ENCODE measurements at regions not wholly inside any gene's neighbourhood (a gene's known extent, or its start where the extent isn't known, plus 50 kb on each side); places are given as distances from the start of the nearest gene placed in this dataset.

GRCh38 chrX:126886997-126887396, 67.5 kb downstream of the PRR32 start:
- no peaks in the 10 kb centered on the region for H3K27me3 ChIP-seq (ENCODE audit: low read depth)
- no peaks in the 10 kb centered on the region for H3K36me3 ChIP-seq
- H3K4me1 ChIP-seq = no peaks in the 10 kb centered on the region
- no peaks in the 10 kb centered on the region for H3K9me3 ChIP-seq
- ATAC-seq (no peak), DNase-seq (no peak)
- intact Hi-C loops (cut with DNase I) = no loop called here
- no peak overlapping the region for H3K27ac ChIP-seq
- no peak overlapping the region for H3K4me3 ChIP-seq
- no peak for TF ChIP-seq CTCF (IDR thresholded peaks at IDR 0.05)

GRCh38 chrX:126900937-126901336, 81.4 kb downstream of the PRR32 start:
- Histone ChIP-seq H3K4me1 (no peaks in the 10 kb centered on the region), H3K9me3 (no peaks in the 10 kb centered on the region), H3K36me3 (no peaks in the 10 kb centered on the region), H3K4me3 (no peak overlapping the region), H3K27ac (no peak overlapping the region), H3K27me3 (ENCODE audit: low read depth) (no peaks in the 10 kb centered on the region)
- intact Hi-C loops (cut with DNase I) = no loop called here
- DNase-seq (no peak), ATAC-seq (no peak)
- no peak for TF ChIP-seq CTCF (IDR thresholded peaks at IDR 0.05)

GRCh38 chrX:126929071-126929470, 109.5 kb downstream of the PRR32 start:
- no peaks in the 10 kb centered on the region for H3K36me3 ChIP-seq
- ATAC-seq (no peak), DNase-seq (no peak)
- no peak overlapping the region for H3K27ac ChIP-seq
- intact Hi-C loops (cut with DNase I) = no loop called here
- H3K27me3 ChIP-seq (ENCODE audit: low read depth) = no peaks in the 10 kb centered on the region
- no peaks in the 10 kb centered on the region for H3K9me3 ChIP-seq
- no peaks in the 10 kb centered on the region for H3K4me1 ChIP-seq
- no peak overlapping the region for H3K4me3 ChIP-seq
- no peak for TF ChIP-seq CTCF (IDR thresholded peaks at IDR 0.05)

GRCh38 chrX:126967225-126967624, 147.7 kb downstream of the PRR32 start:
- intact Hi-C loops (cut with DNase I) = no loop called here
- DNase-seq (no peak), ATAC-seq (no peak)
- Histone ChIP-seq H3K27ac (no peak overlapping the region), H3K4me3 (no peak overlapping the region), H3K36me3 (no peaks in the 10 kb centered on the region), H3K27me3 (ENCODE audit: low read depth) (no peaks in the 10 kb centered on the region), H3K4me1 (no peaks in the 10 kb centered on the region), H3K9me3 (no peaks in the 10 kb centered on the region)
- no peak for TF ChIP-seq CTCF (IDR thresholded peaks at IDR 0.05)

- intact Hi-C loops (cut with DNase I) = no loop called here
- Histone ChIP-seq H3K27me3 (ENCODE audit: low read depth) (no peaks in the 10 kb centered on the region), H3K9me3 (no peaks in the 10 kb centered on the region), H3K36me3 (no peaks in the 10 kb centered on the region), H3K4me1 (no peaks in the 10 kb centered on the region), H3K27ac (no peak overlapping the region), H3K4me3 (no peak overlapping the region)
- ATAC-seq (no peak), DNase-seq (no peak)
- no peak for TF ChIP-seq CTCF (IDR thresholded peaks at IDR 0.05)
Observed at GRCh38 chrX:126982158-126982557, 162.6 kb downstream of the PRR32 start.

GRCh38 chrX:126985027-126985426, 165.5 kb downstream of the PRR32 start:
- intact Hi-C loops (cut with DNase I) = no loop called here
- no peak for TF ChIP-seq CTCF (IDR thresholded peaks at IDR 0.05)

More at GRCh38 chrX:126985027-126985426, 165.5 kb downstream of the PRR32 start:
- DNase-seq (no peak), ATAC-seq (no peak)
- no peaks in the 10 kb centered on the region for H3K36me3 ChIP-seq
- H3K9me3 ChIP-seq = no peaks in the 10 kb centered on the region
- H3K27me3 ChIP-seq (ENCODE audit: low read depth) = no peaks in the 10 kb centered on the region
- no peaks in the 10 kb centered on the region for H3K4me1 ChIP-seq
- no peak overlapping the region for H3K4me3 ChIP-seq
- no peak overlapping the region for H3K27ac ChIP-seq

Data from lower lobe of right lung (tissue), 2 donors.